ENCODE measurements at regions not wholly inside any gene's neighbourhood (a gene's known extent, or its start where the extent isn't known, plus 50 kb on each side); places are given as distances from the start of the nearest gene placed in this dataset.

GRCh38 chr13:86446311-86446710, 647.1 kb upstream of the SLITRK6 start:
- no peak overlapping the region for H3K4me3 ChIP-seq (ENCODE audit: low read depth, low read length)
- no peak for TF ChIP-seq CTCF (IDR thresholded peaks at IDR 0.05; ENCODE audit: borderline replicate concordance, insufficient read depth, low read depth, low read length)

GRCh38 chr13:86447479-86447878, 648.3 kb upstream of the SLITRK6 start:
- TF ChIP-seq CTCF (IDR thresholded peaks at IDR 0.05; ENCODE audit: borderline replicate concordance, insufficient read depth, low read depth, low read length): no peak
- no peak overlapping the region for H3K4me3 ChIP-seq (ENCODE audit: low read depth, low read length)

- no peak overlapping the region for H3K4me3 ChIP-seq (ENCODE audit: low read depth, low read length)
- TF ChIP-seq CTCF (IDR thresholded peaks at IDR 0.05; ENCODE audit: borderline replicate concordance, insufficient read depth, low read depth, low read length): no peak
Measured at GRCh38 chr13:86462011-86462410, 662.8 kb upstream of the SLITRK6 start.

DNA sequence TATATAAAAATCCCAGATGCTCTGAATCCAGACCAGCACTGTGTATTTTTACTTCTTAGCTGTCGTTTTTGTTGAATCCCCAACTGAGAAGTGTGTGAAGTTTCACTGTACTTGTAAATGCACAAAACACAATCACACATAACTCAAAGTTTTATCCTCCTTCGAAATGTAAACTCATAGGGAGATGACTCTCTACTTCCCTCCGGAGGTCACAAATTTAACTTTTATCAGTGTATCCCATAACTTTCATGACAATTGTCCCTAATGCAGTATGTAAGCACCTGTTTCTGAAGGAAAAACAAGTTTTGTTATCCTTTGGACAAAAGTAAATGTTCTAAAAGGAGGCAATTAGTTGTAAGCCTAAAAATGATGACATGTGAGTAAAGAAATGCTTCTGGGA, 665.0 kb upstream of the SLITRK6 start:
- TF ChIP-seq CTCF (IDR thresholded peaks at IDR 0.05; ENCODE audit: borderline replicate concordance, insufficient read depth, low read depth, low read length): no peak
- H3K4me3 ChIP-seq (ENCODE audit: low read depth, low read length): no peak overlapping the region

DNA sequence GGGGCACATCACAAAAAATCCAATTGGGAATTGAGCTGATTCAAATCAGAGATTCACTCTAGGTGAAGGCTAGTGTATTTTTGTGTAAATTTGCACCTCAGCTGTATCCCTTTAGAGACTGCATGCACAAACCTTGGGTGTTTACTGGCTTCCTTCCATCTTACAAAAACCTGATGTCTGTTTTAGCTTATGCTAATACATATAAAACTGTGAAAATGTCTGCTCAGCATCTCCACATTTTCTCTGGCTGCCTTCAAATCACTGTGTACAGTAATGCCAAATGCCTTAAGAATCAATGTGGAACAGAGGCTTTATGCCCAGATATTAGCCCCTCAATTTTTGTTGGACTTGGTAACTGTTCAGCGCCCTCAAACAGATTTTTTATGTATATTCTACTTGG, 675.8 kb upstream of the SLITRK6 start:
- H3K4me3 ChIP-seq (ENCODE audit: low read depth, low read length): no peak overlapping the region
- no peak for TF ChIP-seq CTCF (IDR thresholded peaks at IDR 0.05; ENCODE audit: borderline replicate concordance, insufficient read depth, low read depth, low read length)

- TF ChIP-seq CTCF (IDR thresholded peaks at IDR 0.05; ENCODE audit: borderline replicate concordance, insufficient read depth, low read depth, low read length): no peak
- no peak overlapping the region for H3K4me3 ChIP-seq (ENCODE audit: low read depth, low read length)
Measured at GRCh38 chr13:86476656-86477055, 677.4 kb upstream of the SLITRK6 start.

DNA sequence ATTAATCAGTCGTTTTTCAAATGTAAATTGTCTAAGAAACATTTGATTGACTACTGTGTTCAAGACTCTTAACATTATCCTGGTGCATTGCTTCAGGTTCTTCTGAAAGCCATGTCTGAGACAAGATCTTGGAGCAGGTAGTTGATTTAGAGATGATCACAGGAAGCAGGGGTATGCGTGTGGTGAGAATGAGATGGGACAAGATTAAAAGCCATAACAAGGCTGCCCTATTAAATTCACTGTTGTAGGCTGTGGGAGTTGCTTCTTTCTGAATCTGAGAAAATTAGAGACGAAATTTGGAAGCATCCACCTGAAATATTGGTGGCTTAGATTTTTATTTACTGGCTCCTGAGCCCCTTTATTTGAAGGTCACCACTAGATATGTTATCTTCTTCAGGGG, 687.4 kb upstream of the SLITRK6 start:
- TF ChIP-seq CTCF (IDR thresholded peaks at IDR 0.05; ENCODE audit: borderline replicate concordance, insufficient read depth, low read depth, low read length): no peak
- H3K4me3 ChIP-seq (ENCODE audit: low read depth, low read length): no peak overlapping the region
